ENCODE measurements at regions not wholly inside any gene's neighbourhood (a gene's known extent, or its start where the extent isn't known, plus 50 kb on each side); places are given as distances from the start of the nearest gene placed in this dataset.

DNA sequence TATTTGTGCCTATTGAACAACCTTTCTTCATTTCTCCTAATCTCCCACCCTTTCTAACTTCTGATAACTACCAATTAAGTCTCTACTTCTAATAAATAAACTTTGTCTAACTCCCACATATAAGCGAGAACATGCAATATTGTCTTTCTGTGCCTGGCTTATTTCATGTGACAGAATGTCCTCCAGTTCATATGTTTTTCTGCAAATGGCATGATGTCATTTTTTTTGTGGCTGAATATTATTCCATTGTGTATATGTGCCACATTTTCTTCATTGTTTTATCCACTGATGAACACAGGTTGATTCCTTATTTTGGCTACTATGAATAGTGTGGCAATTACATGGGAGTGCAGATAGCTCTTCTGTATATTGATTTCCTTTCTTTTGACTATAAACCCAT is 1041.5 kb upstream of the MANEA start:
- TF ChIP-seq, protein P1, sequence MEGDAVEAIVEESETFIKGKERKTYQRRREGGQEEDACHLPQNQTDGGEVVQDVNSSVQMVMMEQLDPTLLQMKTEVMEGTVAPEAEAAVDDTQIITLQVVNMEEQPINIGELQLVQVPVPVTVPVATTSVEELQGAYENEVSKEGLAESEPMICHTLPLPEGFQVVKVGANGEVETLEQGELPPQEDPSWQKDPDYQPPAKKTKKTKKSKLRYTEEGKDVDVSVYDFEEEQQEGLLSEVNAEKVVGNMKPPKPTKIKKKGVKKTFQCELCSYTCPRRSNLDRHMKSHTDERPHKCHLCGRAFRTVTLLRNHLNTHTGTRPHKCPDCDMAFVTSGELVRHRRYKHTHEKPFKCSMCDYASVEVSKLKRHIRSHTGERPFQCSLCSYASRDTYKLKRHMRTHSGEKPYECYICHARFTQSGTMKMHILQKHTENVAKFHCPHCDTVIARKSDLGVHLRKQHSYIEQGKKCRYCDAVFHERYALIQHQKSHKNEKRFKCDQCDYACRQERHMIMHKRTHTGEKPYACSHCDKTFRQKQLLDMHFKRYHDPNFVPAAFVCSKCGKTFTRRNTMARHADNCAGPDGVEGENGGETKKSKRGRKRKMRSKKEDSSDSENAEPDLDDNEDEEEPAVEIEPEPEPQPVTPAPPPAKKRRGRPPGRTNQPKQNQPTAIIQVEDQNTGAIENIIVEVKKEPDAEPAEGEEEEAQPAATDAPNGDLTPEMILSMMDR (IDR thresholded peaks at IDR 0.05; ENCODE audit: low read depth, low read length) = no peak
- no peak for TF ChIP-seq EZH2phosphoT487 (IDR thresholded peaks at IDR 0.05; ENCODE audit: low read depth)

Measured in OCI-LY3 (cell line).